RWPE1 (cell line): ENCODE measurements at regions not wholly inside any gene's neighbourhood (a gene's known extent, or its start where the extent isn't known, plus 50 kb on each side); places are given as distances from the start of the nearest gene placed in this dataset.

Experiments
- CTCF ChIA-PET: fragments of 350-600 bp; sonication (Branson Sonifier 250); formaldehyde crosslinking; extraction: SDS; loops from one replicate; lab custom pipeline; 2021; lab: Yijun Ruan, JAX
- POLR2A ChIA-PET: fragments of 400-600 bp; formaldehyde crosslinking; extraction: SDS; loops from one replicate; lab custom pipeline; 2020; ENCODE audit warnings: antibody characterized with exemption; ENCODE audit not compliant: low non-redundant PET; lab: Yijun Ruan, JAX
- DNase-seq: peaks from one replicate; pipeline ENCODE4 v3.0.0; 2012; ENCODE audit warnings: low spot score
- H3K27ac ChIP-seq: fragments of 450-650 bp; 2 replicates; pipeline ENCODE4 v1.5.1; 2017
- TF ChIP-seq, protein P1 (sequence below): fragments of 450-650 bp; conservative IDR thresholded peaks from 2 replicates; pipeline ENCODE4 v1.5.1; 2017; ENCODE audit warnings: low read depth, mild to moderate bottlenecking

GRCh38 chr6:40252531-40253258 is 318.4 kb upstream of the MOCS1 start:
- ChIA-PET CTCF (interaction anchor here (0.7 kb wide), 1 partner anchor 1569 kb away, joined by 3 read pairs; no protein-coding TSS in a partner anchor), POLR2A (no interaction called here)
- DNase-seq = no peak
- H3K27ac ChIP-seq = no peak overlapping the region
- TF ChIP-seq, protein P1, sequence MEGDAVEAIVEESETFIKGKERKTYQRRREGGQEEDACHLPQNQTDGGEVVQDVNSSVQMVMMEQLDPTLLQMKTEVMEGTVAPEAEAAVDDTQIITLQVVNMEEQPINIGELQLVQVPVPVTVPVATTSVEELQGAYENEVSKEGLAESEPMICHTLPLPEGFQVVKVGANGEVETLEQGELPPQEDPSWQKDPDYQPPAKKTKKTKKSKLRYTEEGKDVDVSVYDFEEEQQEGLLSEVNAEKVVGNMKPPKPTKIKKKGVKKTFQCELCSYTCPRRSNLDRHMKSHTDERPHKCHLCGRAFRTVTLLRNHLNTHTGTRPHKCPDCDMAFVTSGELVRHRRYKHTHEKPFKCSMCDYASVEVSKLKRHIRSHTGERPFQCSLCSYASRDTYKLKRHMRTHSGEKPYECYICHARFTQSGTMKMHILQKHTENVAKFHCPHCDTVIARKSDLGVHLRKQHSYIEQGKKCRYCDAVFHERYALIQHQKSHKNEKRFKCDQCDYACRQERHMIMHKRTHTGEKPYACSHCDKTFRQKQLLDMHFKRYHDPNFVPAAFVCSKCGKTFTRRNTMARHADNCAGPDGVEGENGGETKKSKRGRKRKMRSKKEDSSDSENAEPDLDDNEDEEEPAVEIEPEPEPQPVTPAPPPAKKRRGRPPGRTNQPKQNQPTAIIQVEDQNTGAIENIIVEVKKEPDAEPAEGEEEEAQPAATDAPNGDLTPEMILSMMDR = no peak

GRCh38 chr6:40251637-40252300 is 317.5 kb upstream of the MOCS1 start:
- POLR2A ChIA-PET = no interaction called here
- TF ChIP-seq, protein P1 = no peak
- no peak for DNase-seq
- no peak overlapping the region for H3K27ac ChIP-seq
- CTCF ChIA-PET = interaction anchor here (0.6 kb wide), 1 partner anchor 62 kb away, joined by 3 read pairs; no protein-coding TSS in a partner anchor

- DNase-seq = no peak
- TF ChIP-seq, protein P1 = no peak
- POLR2A ChIA-PET = no interaction called here
- no peak overlapping the region for H3K27ac ChIP-seq
- CTCF ChIA-PET = no interaction called here
Measured at GRCh38 chr6:40249935-40250334, 315.7 kb upstream of the MOCS1 start.

DNA sequence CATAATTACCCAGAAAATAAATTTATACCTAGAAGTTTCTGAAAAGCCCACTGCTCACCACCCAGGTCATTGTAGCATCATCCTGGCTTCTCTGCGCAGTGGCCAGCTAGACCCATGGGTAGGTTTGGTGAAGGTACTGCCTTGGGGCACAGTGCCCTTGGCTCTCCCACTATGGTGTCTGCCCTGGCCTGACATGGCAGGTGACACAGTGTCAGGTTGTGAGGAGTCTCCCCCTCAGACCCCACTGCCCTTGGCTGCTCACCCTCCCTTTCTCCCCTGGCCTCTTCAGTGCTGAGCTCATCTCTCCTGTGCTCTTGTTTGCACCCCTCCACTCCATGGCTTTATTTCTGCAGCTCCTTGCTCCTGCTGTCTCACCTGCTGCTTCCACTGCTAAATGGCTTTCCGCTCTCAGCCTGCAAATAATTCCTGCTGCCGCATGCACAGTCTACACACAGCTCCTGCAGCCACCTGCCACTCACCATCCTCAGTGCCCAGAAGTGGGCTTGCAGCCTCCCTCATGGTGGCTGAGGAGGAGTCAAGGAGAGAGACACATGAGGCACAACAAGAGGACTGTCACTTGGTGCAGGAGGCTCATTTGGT is 313.4 kb upstream of the MOCS1 start:
- no peak overlapping the region for H3K27ac ChIP-seq
- TF ChIP-seq, protein P1 = no peak
- no peak for DNase-seq
- CTCF ChIA-PET = no interaction called here
- POLR2A ChIA-PET = no interaction called here

- ChIA-PET POLR2A (no interaction called here), CTCF (no interaction called here)
- TF ChIP-seq, protein P1 = no peak
- DNase-seq = peak; percentile 27
- no peak overlapping the region for H3K27ac ChIP-seq
Measured at GRCh38 chr6:40244699-40245098, 310.4 kb upstream of the MOCS1 start.

GRCh38 chr6:40232698-40233097 is 298.4 kb upstream of the MOCS1 start:
- POLR2A ChIA-PET = no interaction called here
- CTCF ChIA-PET = no interaction called here

More at GRCh38 chr6:40232698-40233097, 298.4 kb upstream of the MOCS1 start:
- H3K27ac ChIP-seq = no peak overlapping the region
- TF ChIP-seq, protein P1 = no peak
- no peak for DNase-seq
